ENCODE measurements at regions not wholly inside any gene's neighbourhood (a gene's known extent, or its start where the extent isn't known, plus 50 kb on each side); places are given as distances from the start of the nearest gene placed in this dataset.

GRCh38 chr2:35391736-35392442 lies 963.7 kb upstream of the CRIM1 start:
- in situ Hi-C loops (cut with MboI; ENCODE audit: low sequenced_read_pairs): no loop called here

- in situ Hi-C loops (cut with MboI; ENCODE audit: low sequenced_read_pairs): no loop called here
Measured at GRCh38 chr2:35378791-35379190, 976.8 kb upstream of the CRIM1 start.

DNA sequence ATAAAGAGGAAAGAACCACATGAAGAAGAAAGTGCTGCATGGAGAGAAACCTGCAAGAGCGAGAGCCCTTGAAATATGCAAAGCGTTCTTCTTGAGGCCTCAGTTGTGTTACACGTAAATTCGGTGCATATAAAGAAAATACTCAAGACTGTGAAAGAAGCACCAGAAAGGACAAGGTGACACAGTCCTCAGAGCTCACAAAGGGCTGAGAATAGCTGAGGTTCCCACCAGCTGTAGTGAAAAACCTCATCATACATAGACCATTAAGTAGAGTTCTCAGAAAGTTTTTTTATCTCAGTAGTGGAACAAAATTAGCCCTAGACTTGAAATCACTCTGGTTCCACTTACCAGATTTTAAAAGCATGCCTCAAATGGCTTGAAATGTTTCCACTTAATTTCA lies 980.7 kb upstream of the CRIM1 start:
- in situ Hi-C loops (cut with MboI; ENCODE audit: low sequenced_read_pairs): no loop called here

- in situ Hi-C loops (cut with MboI; ENCODE audit: low sequenced_read_pairs): no loop called here
Measured at GRCh38 chr2:35365859-35366258, 989.7 kb upstream of the CRIM1 start.

- in situ Hi-C loops (cut with MboI; ENCODE audit: low sequenced_read_pairs): no loop called here
Measured at GRCh38 chr2:35356332-35356731, 999.2 kb upstream of the CRIM1 start.

- in situ Hi-C loops (cut with MboI; ENCODE audit: low sequenced_read_pairs): no loop called here
Measured at GRCh38 chr2:35355056-35355455, 1000.5 kb upstream of the CRIM1 start.

DNA sequence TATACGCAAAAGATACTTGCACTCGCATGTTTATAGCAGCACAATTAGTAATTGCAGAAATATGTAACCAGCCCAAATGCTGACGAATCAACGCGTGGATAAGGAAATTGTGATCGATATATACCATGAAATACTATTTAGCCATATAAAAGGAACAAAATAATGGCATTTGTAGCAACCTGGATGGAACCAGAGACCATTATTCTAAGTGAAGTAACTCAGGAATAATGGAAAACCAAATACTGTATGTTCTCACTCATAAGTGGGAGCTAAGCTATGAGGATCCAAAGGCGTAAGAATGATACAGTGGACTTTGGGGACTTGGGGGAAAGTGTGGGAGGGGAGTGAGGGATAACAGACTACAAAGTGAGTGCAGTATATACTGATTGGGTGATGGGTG lies 1008.0 kb upstream of the CRIM1 start:
- in situ Hi-C loops (cut with MboI; ENCODE audit: low sequenced_read_pairs): no loop called here

GRCh38 chr2:35343135-35343534 lies 1012.4 kb upstream of the CRIM1 start:
- in situ Hi-C loops (cut with MboI; ENCODE audit: low sequenced_read_pairs): no loop called here

DNA sequence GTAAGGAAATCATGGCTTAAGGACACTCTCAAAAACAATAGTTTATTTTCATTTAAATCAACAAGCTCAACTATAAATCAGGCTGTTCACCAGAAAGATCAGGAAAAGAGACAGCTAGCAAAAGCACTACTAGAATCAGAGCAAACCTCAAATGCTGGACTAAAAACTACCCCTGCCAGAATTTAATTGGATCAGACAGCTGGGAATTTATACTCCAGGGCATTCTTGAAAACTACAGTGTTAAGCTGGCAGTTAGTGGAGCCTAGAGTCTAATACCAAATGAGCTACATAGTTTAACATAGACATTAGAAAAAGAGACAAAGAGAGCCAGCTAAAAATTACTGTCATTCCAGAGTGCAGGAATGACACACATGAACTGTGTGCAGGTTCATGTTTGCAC lies 1016.4 kb upstream of the CRIM1 start:
- in situ Hi-C loops (cut with MboI; ENCODE audit: low sequenced_read_pairs): no loop called here

DNA sequence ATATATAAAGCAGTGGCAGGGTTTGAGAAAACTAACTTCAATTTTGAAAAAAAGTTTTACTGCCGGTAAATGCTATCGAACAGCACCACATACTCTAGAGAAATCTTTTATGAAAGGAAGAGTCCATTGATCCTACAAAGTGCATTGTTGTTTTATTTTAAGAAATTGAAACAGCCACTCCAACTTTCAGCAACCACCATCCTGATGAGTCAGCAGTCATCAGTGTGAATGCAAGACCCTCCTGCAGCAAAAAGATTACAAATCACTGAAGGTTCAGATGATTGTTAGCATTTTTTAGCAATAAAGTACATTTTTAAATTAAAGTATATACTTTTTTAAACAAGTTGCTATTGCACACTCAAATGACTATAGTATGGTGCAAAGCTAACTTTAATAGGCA lies 1017.7 kb upstream of the CRIM1 start:
- in situ Hi-C loops (cut with MboI; ENCODE audit: low sequenced_read_pairs): no loop called here

DNA sequence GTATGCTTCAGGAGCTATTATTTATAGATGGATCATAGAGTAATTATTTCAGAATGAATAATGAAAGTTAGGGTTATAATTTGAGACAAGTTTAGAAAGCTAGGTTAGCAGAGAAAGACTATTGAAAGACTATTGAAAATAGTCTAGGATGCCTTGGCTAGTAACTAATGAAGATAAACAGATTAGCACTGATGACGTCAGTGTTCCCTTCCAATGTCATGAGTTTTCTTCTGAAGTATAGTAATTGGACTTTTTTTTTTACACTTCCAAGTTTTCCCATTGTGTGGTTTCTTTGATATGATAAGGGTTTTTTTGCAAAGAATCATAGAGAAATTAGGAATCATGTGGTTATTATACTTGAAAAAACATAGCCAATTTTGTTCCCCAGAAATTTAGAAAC lies 1041.5 kb upstream of the CRIM1 start:
- in situ Hi-C loops (cut with MboI; ENCODE audit: low sequenced_read_pairs): no loop called here

GRCh38 chr2:35301369-35301768 lies 1054.2 kb upstream of the CRIM1 start:
- in situ Hi-C loops (cut with MboI; ENCODE audit: low sequenced_read_pairs): no loop called here

DNA sequence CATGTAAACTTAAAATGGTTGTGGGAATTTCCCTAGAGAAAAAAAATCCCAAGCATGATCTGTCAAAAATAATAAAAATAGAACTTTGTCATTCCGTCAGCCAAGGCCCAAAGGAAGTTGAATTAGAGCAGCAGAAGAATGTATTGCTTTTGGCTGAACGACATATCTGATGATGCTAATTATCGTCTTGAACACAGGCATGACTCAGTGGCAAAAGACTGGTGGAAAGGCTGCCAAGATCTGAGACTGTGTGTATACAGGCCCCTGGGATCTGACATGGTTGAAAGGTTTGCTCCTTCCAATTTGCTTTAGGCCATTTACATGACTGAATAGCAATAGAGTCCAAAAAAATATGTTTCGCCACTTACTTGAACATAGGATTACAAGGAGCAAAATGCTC lies 1057.1 kb upstream of the CRIM1 start:
- in situ Hi-C loops (cut with MboI; ENCODE audit: low sequenced_read_pairs): no loop called here

DNA sequence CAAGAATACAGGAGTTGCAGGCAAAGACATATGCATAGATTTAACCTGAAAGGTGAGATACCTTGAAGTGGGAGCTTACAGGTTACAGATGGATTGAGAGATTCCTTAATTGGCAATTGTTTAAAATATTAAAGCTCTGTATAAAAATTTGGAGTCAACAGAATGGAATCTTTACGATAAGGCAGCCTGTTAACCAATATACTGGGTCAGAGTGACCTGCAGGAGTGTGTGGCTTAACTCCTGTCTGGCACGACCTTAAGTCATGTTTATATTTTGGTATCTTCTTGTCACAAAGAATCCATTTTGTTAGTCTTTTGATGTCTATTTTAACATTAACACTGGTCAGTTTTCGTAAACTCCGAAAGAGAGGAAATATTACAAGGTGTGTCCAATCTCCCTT lies 1058.2 kb upstream of the CRIM1 start:
- in situ Hi-C loops (cut with MboI; ENCODE audit: low sequenced_read_pairs): no loop called here

DNA sequence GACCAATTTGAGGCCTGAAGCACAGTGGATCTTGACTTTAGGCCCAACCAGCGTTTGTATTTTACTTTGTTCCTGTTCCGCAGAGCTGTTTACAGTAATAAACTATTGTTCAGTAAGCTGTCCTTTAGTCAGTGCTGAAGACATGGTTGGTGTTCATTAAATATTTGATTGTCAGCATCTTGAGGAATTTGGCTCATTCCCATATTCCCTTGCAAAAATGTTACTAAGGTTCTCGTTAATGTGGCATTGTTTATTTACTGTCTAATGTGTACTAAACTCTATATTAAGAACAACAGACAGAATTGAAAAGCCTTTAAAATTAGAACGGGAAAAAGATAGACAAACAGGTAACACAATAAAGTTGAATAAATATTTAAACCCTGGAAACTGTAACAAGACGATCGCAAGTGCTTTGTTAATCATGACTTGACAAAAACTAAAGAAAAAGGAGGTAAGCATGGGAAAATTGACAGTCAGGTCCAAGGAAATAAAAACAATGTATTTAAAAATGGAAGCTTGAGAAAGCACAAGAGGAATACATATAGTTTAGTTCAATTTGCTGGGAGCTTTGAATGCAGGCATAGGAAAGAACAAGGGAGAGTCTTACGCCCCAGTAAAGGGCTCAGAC lies 1060.8 kb upstream of the CRIM1 start:
- in situ Hi-C loops (cut with MboI; ENCODE audit: low sequenced_read_pairs): no loop called here

DNA sequence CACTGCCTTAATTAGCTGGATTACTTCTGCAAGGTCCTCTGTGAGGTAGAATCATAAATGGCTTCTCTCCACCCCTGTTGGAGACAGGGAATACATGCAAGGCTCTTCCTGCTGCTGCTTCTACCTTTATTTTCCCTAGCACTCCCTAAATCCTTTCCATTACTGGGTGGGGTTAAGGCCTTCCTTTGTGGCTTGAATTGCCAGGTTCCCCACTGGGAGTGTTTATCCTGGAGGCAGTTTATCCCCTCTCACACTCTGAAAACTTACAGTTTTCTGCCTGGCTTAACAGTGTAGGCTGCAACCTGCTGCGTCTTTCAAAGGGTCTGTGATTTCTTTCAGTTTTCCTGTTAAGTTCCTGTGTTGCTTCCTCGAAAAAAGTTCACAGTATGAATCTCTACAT lies 1062.3 kb upstream of the CRIM1 start:
- in situ Hi-C loops (cut with MboI; ENCODE audit: low sequenced_read_pairs): no loop called here

DNA sequence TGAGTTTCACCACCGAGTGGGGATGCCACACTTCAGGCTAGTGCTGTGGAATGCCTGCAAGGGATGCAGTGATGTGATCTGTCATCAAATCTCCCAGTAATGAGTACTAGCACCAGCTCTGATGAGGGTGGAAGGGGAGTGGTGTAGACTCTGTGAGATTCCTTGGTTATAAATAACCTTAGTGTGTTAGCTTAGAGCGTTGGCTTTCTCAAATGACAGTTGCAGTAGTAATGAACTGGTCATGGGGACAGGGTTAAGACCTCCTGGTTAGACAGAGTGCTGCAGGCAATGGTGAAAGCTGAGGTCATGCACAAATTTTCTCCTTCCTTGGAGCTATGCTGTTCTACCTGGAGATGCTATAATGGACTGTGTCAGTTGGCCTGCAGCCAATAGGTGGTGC lies 1063.4 kb upstream of the CRIM1 start:
- in situ Hi-C loops (cut with MboI; ENCODE audit: low sequenced_read_pairs): no loop called here

DNA sequence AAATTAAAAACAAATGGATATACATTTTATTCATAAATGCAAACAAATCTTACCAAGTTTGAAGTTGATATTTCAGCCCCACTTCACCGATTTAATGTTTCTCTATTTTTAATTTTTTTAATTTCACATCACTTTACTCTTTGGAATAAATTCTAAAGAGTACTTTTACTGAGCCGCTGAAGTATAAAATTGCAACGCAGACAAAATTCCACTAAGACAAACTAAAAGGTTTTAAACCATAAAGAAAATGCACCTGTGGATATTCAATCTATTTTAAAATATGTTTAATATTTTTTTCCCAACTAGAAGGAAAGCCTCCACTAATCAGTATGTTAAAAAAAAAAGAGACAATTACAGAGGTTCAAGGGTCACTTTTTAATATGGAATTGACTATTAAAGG lies 1073.9 kb upstream of the CRIM1 start:
- in situ Hi-C loops (cut with MboI; ENCODE audit: low sequenced_read_pairs): no loop called here

DNA sequence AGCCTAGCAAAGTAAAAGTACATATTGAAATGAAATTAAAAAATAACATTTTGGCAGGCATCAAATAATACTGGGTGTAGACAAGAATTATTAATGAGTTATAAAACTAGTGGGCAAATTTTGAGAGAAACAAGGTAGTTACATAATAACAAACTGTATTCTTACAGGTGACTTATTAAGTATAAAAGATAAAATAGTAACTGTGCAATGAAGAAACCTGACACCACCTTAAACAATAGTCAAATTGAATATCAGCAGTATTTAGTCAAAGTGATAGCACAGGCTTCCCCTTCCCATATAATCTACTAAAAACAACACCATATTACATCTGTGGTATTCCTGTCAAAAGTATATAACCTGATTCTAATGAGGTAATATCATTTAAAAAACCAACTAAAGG lies 1099.8 kb upstream of the CRIM1 start:
- in situ Hi-C loops (cut with MboI; ENCODE audit: low sequenced_read_pairs): no loop called here

GRCh38 chr2:35251156-35251555 lies 1104.4 kb upstream of the CRIM1 start:
- in situ Hi-C loops (cut with MboI; ENCODE audit: low sequenced_read_pairs): no loop called here

DNA sequence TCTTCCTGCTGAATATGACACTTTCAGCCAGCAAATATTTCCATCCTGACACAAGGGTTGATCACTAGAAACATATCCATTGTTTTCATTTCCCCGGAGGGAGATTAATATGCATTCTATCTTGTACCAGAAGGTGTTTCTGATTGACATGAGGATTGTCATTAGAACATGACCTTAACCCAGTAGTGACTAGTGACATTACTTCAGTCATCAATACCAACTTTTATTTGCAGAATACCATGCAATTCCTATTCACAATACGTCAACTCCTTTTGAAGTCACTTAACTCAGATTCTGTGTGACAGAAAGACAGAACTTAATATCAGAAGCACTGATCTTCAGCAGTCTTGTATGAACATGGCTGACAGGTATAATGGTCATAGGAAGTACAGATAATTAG lies 1108.9 kb upstream of the CRIM1 start:
- in situ Hi-C loops (cut with MboI; ENCODE audit: low sequenced_read_pairs): no loop called here

DNA sequence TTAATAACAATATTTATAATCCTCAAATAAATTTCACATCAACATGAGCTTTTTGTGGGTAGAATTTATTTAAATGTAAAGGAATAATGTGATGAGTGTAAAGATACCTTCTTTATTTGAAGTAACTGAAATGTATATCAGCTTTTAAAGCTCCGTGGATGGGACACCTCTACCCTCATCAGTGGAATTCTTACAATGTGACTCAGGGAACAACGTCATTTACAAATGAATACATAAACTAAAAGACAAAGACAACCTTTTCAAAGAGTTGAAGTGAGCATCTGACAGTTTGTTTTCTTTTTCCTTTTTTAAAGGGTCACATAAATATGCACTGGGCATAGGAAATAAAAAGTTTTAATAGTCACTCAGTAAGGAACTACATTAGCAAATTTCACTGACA lies 1127.0 kb upstream of the CRIM1 start:
- in situ Hi-C loops (cut with MboI; ENCODE audit: low sequenced_read_pairs): no loop called here

- in situ Hi-C loops (cut with MboI; ENCODE audit: low sequenced_read_pairs): no loop called here
Measured at GRCh38 chr2:35220461-35220860, 1135.1 kb upstream of the CRIM1 start.
